HL-60 (cell line): ENCODE measurements at regions not wholly inside any gene's neighbourhood (a gene's known extent, or its start where the extent isn't known, plus 50 kb on each side); places are given as distances from the start of the nearest gene placed in this dataset.

Source experiments
- DNase-seq, 2 experiments: peaks; one replicate each; pipeline ENCODE4 v3.0.0-alpha.2; 2010 to 2020; ENCODE audit warnings: low read depth in 1 of 2, low spot score in 1 of 2
- H3K27ac ChIP-seq: fragments of 250-450 bp; sonication (Bioruptor Pico); replicated peaks from 2 replicates; pipeline ENCODE4 v1.5.1; 2020; ENCODE audit warnings: mild to moderate bottlenecking, moderate library complexity
- H3K27me3 ChIP-seq: fragments of 250-450 bp; sonication (Bioruptor Pico); 2 replicates; pipeline ENCODE4 v1.5.1; 2021; ENCODE audit warnings: mild to moderate bottlenecking, moderate library complexity; ENCODE audit not compliant: insufficient read depth, poor library complexity, severe bottlenecking
- H3K4me3 ChIP-seq: replicated peaks from 2 replicates; pipeline ENCODE4 v1.5.1; 2011; ENCODE audit warnings: mild to moderate bottlenecking, control low read depth, low read length; ENCODE audit not compliant: insufficient read depth
- GABPA ChIP-seq: IDR thresholded peaks from 2 replicates; pipeline ENCODE4 v1.6.1; 2012; ENCODE audit warnings: low read depth
- POLR2AphosphoS5 ChIP-seq: IDR thresholded peaks from 2 replicates; pipeline ENCODE4 v1.6.1; 2012; ENCODE audit warnings: low read depth
- SPI1 ChIP-seq: IDR thresholded peaks from 2 replicates; pipeline ENCODE4 v1.6.1; 2012; ENCODE audit warnings: low read depth, mild to moderate bottlenecking, borderline replicate concordance
- TF ChIP-seq, protein P1 (sequence below): IDR thresholded peaks from 2 replicates; pipeline ENCODE4 v1.6.1; 2012; ENCODE audit warnings: low read depth; ENCODE audit not compliant: insufficient replicate concordance
- TF ChIP-seq, protein P2 (sequence below): IDR thresholded peaks from one replicate; pipeline ENCODE4 v1.5.1; 2011; ENCODE audit warnings: low read length, control low read depth, inconsistent platforms; ENCODE audit not compliant: insufficient read depth

DNA sequence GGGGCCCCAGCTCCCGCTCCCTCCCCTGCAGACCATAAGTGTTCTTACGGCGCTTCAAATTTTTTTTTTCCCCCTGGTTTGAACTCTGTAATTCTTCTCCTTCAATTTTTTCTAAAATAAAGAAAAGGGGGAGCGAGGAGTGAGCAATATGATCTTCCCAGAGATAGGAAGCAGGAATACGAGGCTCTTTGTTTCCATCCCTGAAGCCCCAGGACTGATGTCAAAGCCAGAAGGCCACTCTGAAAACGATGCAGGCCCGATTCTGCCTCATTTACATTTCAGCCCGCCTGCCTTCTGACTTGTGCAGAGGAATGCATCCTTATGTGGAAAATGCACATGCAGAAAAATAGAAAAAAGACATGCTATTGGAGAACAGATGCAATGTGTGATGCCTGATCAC lies 401.5 kb upstream of the MKI67 start:
- no peak for DNase-seq
- no peak for TF ChIP-seq GABPA
- TF ChIP-seq, protein P1, sequence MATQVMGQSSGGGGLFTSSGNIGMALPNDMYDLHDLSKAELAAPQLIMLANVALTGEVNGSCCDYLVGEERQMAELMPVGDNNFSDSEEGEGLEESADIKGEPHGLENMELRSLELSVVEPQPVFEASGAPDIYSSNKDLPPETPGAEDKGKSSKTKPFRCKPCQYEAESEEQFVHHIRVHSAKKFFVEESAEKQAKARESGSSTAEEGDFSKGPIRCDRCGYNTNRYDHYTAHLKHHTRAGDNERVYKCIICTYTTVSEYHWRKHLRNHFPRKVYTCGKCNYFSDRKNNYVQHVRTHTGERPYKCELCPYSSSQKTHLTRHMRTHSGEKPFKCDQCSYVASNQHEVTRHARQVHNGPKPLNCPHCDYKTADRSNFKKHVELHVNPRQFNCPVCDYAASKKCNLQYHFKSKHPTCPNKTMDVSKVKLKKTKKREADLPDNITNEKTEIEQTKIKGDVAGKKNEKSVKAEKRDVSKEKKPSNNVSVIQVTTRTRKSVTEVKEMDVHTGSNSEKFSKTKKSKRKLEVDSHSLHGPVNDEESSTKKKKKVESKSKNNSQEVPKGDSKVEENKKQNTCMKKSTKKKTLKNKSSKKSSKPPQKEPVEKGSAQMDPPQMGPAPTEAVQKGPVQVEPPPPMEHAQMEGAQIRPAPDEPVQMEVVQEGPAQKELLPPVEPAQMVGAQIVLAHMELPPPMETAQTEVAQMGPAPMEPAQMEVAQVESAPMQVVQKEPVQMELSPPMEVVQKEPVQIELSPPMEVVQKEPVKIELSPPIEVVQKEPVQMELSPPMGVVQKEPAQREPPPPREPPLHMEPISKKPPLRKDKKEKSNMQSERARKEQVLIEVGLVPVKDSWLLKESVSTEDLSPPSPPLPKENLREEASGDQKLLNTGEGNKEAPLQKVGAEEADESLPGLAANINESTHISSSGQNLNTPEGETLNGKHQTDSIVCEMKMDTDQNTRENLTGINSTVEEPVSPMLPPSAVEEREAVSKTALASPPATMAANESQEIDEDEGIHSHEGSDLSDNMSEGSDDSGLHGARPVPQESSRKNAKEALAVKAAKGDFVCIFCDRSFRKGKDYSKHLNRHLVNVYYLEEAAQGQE: no peak
- TF ChIP-seq, protein P2, sequence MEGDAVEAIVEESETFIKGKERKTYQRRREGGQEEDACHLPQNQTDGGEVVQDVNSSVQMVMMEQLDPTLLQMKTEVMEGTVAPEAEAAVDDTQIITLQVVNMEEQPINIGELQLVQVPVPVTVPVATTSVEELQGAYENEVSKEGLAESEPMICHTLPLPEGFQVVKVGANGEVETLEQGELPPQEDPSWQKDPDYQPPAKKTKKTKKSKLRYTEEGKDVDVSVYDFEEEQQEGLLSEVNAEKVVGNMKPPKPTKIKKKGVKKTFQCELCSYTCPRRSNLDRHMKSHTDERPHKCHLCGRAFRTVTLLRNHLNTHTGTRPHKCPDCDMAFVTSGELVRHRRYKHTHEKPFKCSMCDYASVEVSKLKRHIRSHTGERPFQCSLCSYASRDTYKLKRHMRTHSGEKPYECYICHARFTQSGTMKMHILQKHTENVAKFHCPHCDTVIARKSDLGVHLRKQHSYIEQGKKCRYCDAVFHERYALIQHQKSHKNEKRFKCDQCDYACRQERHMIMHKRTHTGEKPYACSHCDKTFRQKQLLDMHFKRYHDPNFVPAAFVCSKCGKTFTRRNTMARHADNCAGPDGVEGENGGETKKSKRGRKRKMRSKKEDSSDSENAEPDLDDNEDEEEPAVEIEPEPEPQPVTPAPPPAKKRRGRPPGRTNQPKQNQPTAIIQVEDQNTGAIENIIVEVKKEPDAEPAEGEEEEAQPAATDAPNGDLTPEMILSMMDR: no peak
- TF ChIP-seq POLR2AphosphoS5: no peak
- TF ChIP-seq SPI1: no peak
- H3K27ac ChIP-seq: no peak overlapping the region
- H3K4me3 ChIP-seq: no peak overlapping the region
- H3K27me3 ChIP-seq: no peaks in the 10 kb centered on the region

DNA sequence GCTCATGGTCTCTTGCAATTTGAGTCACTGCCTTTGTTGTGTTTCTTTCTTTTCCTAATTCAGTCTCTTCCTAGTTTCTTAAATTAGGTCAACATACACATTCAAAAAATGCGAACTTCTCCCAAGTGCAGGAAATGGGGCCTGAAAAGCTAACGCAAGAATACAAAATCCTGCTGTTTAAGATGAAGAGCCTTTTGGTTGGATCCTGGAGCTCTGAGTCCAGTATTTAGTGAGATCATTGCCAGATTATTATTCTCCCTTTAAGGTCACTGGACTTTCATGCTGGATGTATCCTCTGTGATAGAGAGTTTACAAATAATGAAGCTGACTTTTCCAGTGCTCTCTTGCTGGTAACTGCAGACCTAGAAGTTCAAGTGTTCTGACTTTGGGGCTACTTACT lies 401.9 kb upstream of the MKI67 start:
- TF ChIP-seq GABPA: no peak
- TF ChIP-seq SPI1: no peak
- no peak for TF ChIP-seq POLR2AphosphoS5
- TF ChIP-seq, protein P2: no peak
- TF ChIP-seq, protein P1: no peak
- Histone ChIP-seq H3K4me3 (no peak overlapping the region), H3K27me3 (no peaks in the 10 kb centered on the region), H3K27ac (no peak overlapping the region)
- DNase-seq: no peak

DNA sequence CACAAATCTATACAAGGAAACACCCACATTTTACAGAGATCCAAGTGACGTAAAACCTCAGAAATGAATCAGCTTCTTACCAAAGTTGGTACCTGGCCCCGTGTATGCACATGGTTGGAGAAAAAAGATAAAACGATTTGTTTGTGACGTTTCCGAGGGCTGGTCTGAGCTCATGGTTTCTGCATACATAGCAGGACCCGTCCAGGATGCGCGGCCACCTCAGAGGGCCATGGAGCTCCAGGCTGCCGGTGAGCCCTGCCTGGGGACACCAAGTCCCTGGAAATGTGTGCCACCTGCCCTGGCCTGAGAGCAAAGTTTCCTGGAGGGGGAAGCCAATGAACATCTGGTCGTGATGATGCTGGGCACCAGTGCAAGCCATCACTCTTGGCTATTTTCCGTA lies 402.6 kb upstream of the MKI67 start:
- no peaks in the 10 kb centered on the region for H3K27me3 ChIP-seq
- TF ChIP-seq SPI1 (no peak), GABPA (no peak), POLR2AphosphoS5 (no peak)
- TF ChIP-seq, protein P2: no peak
- TF ChIP-seq, protein P1: no peak
- no peak overlapping the region for H3K27ac ChIP-seq
- DNase-seq: no peak
- H3K4me3 ChIP-seq: no peak overlapping the region
